Retina (tissue), 1 donor: ENCODE measurements at regions not wholly inside any gene's neighbourhood (a gene's known extent, or its start where the extent isn't known, plus 50 kb on each side); places are given as distances from the start of the nearest gene placed in this dataset.
"Not testable (repeated sequence)": the region's sequence is repeated elsewhere in the genome, so short reads cannot be mapped to it uniquely, and the experiment has no call there.

ENCODE experiments used
- DNase-seq: peaks from one replicate; pipeline ENCODE4 v3.0.0-alpha.2; 2016

- DNase-seq: peak; percentile 14
Observed at GRCh38 chr1:101567582-101568189, 330.9 kb downstream of the S1PR1 start.

GRCh38 chr1:101587741-101588140, 350.9 kb downstream of the S1PR1 start:
- no peak for DNase-seq

- no peak for DNase-seq
Observed at GRCh38 chr1:101588677-101589076, 351.9 kb downstream of the S1PR1 start.

GRCh38 chr1:101592845-101593244, 356.0 kb downstream of the S1PR1 start:
- no peak for DNase-seq

GRCh38 chr1:101595881-101596374, 359.1 kb downstream of the S1PR1 start:
- DNase-seq: no peak

GRCh38 chr1:101600615-101601014, 363.8 kb downstream of the S1PR1 start:
- not testable (repeated sequence) for DNase-seq

GRCh38 chr1:101603726-101604125, 366.9 kb downstream of the S1PR1 start:
- DNase-seq: no peak

- DNase-seq: no peak
Observed at GRCh38 chr1:101605878-101606277, 369.1 kb downstream of the S1PR1 start.

GRCh38 chr1:101613546-101613945, 376.7 kb downstream of the S1PR1 start:
- DNase-seq: no peak

- no peak for DNase-seq
Observed at GRCh38 chr1:101618900-101619299, 377.8 kb downstream of the OLFM3 start.

- no peak for DNase-seq
Observed at GRCh38 chr1:101632548-101633272, 364.0 kb downstream of the OLFM3 start.

GRCh38 chr1:101645810-101646209, 350.9 kb downstream of the OLFM3 start:
- no peak for DNase-seq

- no peak for DNase-seq
Observed at GRCh38 chr1:101652484-101652883, 344.2 kb downstream of the OLFM3 start.

GRCh38 chr1:101653482-101653946, 343.2 kb downstream of the OLFM3 start:
- no peak for DNase-seq

- no peak for DNase-seq
Observed at GRCh38 chr1:101664726-101665125, 332.0 kb downstream of the OLFM3 start.

GRCh38 chr1:101667761-101668160, 329.0 kb downstream of the OLFM3 start:
- no peak for DNase-seq

- no peak for DNase-seq
Observed at GRCh38 chr1:101683136-101683535, 313.6 kb downstream of the OLFM3 start.

- DNase-seq: no peak
Observed at GRCh38 chr1:101683561-101683960, 313.2 kb downstream of the OLFM3 start.

GRCh38 chr1:101697072-101697471, 299.7 kb downstream of the OLFM3 start:
- no peak for DNase-seq

GRCh38 chr1:101698681-101699080, 298.0 kb downstream of the OLFM3 start:
- DNase-seq: no peak

- no peak for DNase-seq
Observed at GRCh38 chr1:101704895-101705294, 291.8 kb downstream of the OLFM3 start.

- no peak for DNase-seq
Observed at GRCh38 chr1:101706366-101706765, 290.4 kb downstream of the OLFM3 start.

- DNase-seq: no peak
Observed at GRCh38 chr1:101709721-101710120, 287.0 kb downstream of the OLFM3 start.

- no peak for DNase-seq
Observed at GRCh38 chr1:101713760-101714159, 283.0 kb downstream of the OLFM3 start.
